Hematopoietic multipotent progenitor cell treated with erythropoietin and hydrocortisone succinate and interleukin-3 and kit ligand, for 15 days (in vitro differentiated cells): ENCODE measurements at regions not wholly inside any gene's neighbourhood (a gene's known extent, or its start where the extent isn't known, plus 50 kb on each side); places are given as distances from the start of the nearest gene placed in this dataset.

Experiments used
- DNase-seq: peaks from one replicate; pipeline ENCODE4 v3.0.0-alpha.2; 2015; ENCODE audit warnings: low spot score

DNA sequence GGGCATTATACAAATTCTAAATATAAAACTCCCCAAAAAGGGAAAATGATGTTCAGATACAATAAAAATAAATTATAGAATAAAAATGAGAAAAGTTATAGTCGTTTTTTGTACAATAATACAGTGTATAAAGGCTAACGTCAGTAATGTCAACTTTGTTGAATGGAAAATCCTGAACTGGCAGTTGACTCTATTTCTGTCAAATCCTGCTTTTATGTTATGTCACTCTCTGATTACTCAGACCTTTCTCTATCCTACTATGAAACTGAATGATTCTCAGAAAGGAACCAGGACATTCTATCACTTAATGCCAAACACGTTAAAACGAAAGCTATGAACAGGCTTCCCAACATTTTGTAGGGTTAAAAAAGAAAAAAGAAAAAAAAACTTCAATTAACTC, 636.4 kb downstream of the USP25 start:
- no peak for DNase-seq

DNA sequence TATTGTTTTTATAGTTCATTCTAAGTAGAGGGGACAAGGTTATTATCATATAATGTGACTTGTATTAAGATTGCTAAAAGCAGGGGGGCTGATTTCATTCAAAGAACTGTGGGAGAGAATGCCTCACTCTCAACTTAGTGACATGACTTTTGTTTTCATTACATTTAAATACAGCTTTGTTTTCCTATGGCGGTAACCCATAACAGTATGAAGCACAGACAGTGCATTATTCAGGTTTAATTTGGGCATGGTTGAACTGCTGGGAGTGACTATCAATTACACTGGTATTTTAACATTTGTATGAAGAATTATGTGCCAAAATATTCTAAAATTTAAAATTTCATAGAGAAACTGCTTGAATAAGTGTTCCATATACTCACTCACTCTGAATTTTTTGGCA, 637.3 kb downstream of the USP25 start:
- no peak for DNase-seq

DNA sequence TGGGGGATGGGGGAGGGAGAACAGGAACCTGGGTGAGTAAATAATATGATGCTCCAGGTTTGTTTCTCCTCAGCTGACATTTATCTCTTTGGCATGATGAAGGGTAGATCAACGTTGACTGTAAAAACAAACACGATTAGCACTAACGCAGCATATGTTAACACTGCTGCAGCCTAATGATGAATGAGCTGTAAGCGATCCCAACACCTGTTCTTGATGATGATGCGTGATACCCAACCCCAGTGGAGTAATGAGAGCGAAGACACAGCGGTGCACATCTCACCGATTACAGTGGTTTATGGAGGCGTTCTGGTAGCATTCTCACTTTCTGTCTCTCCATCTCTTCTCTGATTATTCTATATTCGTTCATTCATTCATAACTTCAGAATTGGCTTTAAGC, 640.4 kb downstream of the USP25 start:
- DNase-seq, result no peak

DNA sequence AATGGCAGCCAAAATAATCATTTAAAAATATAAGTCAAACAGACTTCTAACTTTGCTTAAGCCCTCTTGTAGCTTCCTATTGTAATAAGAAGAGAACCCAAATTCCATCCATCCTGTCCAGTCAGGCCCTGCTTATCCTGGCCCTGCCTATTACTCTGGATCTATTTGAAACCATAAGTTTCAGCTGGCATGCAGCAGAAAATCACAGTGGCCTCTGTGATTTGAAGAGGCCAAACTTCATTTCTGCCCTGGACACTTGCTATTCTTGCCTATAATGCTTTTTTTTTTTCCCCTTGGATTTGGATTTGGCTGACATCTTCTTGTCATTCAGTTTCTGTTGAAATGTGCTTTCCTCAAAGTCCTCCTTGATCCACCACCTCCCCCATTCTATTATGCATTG, 642.8 kb downstream of the USP25 start:
- no peak for DNase-seq

DNA sequence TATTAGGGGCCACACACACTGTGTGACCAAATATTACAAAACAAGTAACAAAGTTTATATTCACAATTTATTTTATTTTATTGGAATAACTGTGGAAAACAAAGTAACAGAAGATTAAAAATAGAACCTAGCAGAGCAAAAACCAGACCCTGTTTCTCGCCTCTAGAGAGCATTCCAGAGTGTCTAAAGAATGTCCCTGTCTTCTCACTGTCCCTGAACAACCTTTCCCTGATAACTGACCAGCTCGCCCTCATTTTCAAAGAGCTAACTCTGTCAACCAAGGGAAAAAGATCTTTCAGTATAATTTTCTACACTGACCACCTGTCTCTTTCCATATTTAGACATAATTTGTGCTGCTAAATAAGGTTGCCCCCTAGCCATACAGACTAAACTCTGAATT, 646.9 kb downstream of the USP25 start:
- no peak for DNase-seq

DNA sequence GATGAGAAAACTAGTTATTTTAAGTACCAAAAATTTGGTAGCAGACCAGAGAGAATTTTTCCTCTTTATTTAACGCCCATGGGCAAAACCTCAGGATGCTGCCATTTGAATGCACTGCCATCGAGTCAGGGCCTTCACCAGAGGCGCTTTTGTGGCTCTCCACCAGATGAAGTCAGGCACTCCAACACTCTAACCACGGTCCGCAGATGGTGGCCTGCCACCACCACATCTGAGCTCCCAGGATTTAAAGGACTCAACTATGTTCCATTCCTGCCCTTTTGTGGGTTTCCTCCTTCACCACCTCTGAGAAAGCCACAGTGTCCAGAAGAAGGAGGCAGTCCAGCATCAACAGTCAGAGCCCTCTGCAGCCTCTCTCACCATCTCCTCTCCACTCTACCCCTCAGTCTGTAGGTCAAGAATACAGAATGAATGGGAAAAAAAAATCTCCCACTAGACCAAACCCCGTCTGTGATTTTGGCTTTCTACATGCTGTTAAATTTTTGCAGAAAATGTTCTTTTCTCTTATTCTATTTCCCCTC, 647.4 kb downstream of the USP25 start:
- DNase-seq, result no peak

DNA sequence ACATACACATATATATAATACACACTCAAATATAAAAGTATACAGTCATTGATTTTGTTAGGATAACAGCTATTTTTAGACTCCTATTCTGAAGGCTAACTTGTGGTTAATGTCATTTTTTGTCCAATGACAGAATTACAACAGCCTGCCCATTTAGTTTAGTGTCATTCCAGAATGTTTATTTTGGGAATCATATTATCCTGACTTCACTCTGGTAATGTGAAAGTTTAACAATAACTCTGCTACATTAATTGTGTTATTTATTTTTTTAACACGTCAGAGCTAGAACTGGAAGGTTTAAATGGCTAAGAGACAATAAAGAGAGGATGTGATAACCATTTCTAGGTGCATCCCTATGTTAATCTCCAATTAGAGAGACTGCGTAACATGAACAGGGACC, 648.1 kb downstream of the USP25 start:
- no peak for DNase-seq

DNA sequence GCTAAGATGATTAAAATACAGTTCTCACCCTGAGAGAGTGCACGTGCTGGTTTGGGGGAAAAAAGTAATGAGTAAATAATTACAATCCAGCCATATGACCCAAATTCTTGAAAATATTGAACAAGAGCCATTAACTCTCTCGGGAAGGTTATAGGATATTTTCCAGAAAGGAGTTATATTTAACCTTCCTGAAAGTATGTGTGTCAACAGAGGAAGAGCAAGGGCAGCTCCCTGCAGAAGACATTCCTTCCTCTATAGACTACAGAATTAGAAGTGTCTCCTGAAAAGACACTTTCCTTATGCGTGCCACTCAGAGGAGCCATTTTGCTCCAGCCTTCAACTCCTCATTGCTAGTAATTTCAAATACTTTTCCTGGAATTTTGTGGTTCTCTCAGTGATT, 648.7 kb downstream of the USP25 start:
- DNase-seq, result no peak

DNA sequence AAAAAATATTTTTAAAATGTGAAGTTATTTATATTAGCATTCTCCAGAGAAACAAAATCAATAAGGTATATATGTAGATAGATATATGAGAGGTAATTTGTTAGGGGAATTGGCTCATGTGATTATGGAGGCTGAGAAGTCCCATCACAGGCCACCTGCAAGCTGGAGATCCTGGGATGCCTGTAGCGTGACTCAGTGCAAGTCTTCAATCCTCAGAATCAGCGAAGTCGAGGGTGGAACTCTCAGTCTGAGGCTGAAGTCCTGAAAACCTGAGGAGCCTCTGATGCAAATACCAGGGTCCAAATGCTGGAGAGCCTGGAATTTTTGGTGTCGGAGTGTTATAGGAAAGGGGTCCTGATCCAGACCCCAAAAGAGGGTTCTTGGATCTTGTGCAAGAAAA, 658.5 kb downstream of the USP25 start:
- no peak for DNase-seq

DNA sequence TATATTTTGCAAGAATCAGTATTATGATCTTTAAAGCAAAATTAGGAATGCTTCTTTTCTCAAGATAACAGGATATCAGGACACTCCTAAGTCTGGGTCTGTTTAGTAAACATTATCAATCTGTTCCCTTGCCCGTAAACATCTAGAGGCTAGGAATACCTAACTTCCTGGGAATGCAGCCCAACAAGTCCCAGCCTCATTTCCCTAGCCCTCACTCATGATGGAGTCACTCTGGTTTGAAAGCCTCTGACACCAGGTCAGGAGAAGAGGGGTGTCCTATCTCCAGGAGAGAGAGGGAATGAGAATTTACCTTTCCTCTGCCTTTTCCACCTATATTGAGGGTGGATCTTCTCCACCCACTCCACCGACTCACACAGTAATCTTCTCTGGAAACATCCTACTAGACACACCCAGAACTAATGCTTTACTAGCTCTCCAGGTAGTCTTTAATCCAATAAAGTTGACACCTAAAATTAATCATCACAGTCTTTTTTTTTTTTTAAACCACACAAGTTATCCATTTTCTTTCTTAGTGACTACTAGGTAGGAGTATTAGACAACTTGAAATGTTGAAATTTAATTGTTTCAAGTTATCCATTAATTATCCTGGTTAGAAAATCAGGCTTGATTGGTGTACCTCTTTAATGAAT, 659.3 kb downstream of the USP25 start:
- no peak for DNase-seq

DNA sequence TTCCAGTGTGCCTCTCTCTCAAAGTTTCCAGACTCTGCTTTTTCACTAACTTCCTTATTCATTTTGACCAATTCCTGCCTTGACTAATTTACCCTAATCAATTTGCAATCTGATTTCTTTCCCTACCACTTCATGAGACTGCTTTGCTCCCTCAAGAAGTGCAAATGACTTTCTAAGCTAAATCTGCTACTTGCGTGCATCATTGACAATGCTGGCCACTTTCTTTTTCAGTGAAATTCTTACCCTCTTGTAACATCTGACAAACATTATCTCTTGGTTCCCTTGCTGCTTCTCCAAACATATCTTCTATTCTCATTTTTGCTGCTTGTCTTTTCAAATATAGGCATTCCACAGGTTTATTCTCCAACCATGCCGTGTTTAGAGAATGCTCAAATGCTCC, 659.9 kb downstream of the USP25 start:
- DNase-seq, result no peak

DNA sequence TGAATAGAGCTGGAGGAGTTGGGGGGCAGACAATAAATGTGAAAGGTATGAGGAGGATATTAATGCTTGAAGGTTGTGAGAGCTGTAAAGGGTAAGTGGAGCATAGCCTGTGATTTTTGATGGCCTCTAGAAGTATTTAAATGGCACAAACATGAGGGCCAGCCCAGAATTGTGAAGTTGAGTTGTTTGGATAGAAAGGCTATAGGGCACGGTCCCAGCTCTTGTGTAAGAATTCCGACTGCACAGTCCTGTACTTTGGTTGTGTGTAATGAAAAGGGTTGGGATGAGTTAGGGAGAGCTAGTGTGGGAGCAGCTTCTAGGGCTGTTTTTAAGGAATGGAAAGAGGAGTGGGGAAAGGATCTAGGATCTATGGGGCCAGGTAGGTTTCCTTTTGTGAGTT, 665.5 kb downstream of the USP25 start:
- DNase-seq, result no peak

DNA sequence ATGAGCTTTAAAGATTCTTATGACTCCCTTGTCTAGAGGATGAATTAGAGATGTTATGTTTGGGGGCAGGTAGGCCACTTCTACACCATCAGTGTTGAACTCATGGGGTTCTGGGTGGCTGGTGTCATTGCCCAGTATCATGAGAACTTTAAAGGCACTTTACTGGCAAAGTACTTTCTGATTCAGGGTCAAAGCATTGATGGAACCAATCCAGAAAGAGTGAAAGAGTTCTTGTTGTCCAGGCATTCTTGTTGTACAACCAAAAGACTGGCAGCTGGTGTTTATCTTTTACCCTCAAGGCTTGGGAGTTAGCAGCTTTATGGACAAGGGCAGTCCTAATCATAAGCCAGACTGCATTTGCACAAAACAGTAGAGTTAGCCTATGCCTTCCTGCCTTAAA, 673.0 kb downstream of the USP25 start:
- DNase-seq, result no peak

DNA sequence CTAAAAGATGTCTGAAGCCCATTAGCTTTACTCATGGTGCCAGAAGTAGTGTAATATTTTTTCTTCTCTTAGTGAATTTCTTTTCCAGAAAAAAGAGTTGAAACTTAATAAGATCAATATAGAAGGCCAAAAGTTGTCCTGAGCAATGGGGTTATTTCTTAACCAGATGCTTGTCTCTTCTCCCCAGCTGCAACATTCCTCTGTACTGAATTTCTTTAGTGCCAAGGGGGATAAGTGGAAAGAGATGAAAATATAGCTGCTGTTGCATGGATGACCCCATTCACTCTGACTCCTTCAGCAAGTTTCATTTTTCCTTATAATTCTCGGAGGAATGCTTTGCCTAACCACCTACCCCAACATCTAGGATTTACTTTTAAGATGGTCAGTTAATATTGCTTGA, 675.0 kb downstream of the USP25 start:
- DNase-seq, result no peak

DNA sequence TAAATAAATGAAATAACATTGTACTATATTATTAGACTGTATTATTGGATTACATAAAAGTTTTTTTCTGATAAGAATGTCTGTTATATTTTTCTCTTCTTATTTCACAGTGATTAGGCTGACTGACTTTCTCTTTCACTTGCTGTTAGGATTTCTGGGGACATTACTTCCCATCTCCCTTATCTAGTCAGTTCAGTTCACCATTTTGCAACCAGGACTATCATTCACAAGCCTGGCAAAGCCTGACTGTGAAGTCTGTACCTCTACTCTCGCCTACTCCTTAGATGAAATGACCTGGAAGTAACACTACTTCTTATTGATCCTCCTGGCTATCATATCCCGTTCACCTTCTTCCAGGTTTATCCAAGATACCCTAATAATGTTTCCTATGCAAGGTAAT, 676.6 kb downstream of the USP25 start:
- DNase-seq, result no peak

DNA sequence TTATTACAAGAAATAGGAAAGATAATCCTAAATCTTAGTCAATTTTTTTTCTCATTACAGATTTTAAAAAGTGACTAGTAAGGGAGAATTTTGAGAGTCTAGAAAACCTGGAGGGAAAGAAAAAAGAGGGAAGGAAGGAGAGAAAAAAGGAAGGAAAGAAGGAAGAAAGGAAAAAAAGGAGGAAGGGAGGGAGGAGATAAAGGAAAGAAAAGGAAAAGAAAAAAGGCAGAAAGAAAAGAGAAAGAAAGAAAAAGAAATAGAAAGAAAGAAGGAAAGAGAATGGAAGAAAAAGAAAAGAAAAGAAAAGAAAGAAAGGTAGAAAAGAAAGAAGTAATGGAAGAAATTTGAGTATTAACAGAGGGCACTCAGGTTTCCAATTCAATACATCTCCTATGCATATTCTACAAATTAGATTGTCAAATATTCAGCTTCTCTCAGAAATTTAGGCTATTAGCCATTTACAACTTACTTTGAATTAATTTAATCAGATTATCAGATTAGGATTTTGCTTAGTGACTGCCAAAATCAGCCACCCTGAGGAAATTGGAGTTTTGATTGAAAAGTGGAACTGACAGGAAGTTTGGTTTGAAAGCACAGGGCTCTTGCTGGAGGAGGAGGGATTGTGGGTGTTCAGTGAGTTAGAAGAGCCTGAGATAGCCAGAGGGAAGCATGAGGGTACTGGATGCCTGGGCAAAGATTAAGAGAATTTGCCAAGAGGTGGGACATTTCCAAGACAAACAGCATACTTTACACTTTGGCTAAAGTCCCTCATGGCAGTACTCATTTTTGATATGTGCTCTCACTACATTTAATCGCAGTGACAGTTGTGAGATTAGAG, 677.8 kb downstream of the USP25 start:
- DNase-seq, result no peak

DNA sequence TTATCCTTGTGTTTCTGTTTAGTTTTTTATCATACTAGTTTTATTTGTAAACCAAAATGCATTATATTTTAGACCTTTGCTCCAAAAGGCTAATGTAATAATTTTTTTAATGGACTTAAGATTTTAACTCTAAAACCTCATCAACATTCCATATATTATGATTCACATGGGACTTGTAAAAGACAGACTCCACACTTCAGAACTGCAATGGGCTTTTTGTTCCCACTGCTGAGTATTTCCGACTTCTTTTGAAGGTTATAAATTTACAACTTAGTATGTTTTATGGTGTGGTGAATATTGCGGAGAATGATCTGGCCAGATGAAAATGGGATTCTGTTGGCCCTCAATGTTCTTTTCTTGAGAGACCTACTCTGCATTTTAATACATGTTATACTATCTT, 678.5 kb downstream of the USP25 start:
- no peak for DNase-seq

DNA sequence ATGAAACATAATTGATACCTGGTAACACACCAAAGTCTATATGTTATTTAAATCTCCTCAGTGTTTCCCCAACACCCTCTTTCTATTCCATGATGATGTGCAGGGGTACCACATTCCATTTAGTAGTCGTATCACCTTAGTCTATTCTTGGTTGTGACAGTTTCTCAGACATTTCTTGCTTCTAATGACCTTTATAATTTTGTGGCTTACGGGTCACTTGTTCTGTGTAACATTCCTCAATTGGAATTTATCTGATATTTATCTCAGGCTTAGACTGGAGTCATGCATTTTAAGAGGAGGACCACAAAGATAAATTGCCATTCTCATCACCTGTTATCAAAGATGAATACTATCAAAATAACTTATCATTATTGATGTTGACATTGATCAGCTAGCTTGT, 679.6 kb downstream of the USP25 start:
- DNase-seq, result no peak

DNA sequence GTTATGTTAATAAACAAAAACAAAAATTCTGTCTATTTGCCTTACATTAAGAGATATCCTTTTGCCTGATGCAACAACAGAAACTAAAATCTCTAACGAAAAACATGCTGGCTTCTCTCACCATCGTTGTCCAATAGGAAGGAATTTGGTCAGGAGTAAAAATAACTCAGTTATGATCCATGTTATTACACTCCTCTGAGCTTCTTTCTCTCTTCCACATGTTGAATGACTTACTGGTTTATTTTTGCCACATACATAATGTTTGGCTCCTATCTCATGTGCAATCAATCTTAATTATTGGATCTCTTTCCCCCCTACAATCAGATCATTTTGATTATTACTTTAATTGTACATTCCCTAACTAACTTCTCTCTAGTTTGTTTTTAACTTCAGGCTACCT, 688.4 kb downstream of the USP25 start:
- DNase-seq, result no peak

DNA sequence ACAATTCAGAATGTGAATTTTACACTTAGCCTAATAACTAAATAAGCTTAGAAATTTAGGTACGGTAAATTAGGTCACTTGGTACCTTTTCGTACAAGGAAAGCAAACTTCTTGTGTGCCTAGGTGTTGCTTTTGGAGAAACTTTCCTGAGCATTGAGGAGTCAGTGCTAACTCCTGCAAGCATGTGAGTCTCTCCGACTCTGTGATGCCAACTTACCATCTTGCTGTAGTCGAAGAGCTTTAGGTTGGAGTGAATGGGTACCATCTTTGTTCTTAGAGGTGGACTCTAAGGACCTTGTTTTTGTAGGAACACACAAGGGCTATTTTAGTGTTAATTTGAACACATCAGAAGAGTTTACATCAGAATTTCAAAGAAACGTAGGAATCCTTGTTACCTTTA, 688.9 kb downstream of the USP25 start:
- DNase-seq, result no peak

DNA sequence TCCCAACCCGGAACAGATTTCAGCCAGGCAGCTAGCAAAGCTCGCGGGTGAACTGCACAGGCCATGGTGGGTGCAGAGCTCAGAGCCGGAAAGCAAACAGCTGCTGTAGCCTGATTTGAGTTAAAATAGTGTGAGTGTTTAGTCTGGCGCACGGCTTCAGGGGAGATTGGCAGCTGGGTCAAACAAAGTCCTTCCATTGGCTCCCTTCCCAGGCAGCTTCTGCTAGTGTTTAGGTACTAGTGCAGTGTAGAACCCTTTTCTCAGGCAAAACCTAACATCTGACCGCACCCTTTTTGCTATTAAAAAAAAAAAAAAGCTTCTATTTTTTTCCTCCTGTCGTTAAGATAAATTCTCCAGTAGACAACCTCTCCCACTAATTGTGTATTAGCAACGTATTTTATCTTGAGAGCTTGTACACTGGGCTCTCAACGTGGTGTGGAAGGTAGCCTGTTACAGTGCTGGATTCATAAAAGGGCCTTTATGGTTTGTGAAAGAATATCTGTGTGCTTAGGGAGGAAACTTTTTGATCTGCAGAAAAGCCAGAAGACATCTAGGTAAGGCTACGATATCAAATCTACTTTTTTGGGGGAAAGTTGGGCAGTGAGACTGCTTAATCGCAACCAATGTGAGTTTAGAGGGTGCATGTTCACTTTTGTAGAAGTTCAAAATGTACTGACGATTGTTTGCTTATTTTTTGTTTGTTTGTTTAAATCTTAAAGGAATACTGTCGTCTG, 689.6 kb downstream of the USP25 start:
- no peak for DNase-seq

DNA sequence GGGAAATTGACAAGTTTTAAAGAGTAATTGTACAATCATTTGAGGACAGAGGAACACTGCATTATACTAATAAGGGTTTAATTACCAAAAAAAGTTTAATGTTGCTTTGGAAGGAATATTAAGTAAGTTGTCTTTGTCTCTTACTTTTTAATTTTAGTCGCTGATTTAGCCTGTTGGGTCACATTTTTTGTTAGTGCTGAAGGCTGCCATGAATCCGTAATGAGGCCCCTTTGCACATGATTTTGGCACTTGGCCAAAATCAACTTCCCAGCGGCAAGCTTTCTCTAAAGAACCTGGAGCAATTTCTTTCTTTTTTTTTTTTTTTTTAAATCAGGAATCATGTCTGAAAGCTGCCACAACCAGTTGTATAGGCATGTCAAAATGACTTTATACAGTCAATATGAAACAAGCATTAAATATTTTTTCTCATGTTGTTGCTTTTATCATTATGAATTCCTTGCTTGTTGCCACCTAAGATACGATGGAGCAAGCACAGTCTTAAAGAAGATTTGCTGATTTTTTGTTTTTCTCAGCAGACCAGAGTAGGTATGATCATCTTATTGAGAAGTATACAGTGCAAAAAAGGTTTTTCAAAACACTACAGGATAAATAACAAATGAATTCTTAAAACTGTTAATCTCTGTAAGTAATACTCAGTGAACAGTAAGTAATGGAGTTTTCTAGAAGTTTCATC, 690.4 kb downstream of the USP25 start:
- no peak for DNase-seq
